Stimulated activated CD4-positive, alpha-beta T cell treated with anti-CD3 and anti-CD28 coated beads, Interleukin-2, amount 100 ng/mL, for 24 hours (primary cell): ENCODE measurements at regions not wholly inside any gene's neighbourhood (a gene's known extent, or its start where the extent isn't known, plus 50 kb on each side); places are given as distances from the start of the nearest gene placed in this dataset.
"Not testable (repeated sequence)": the region's sequence is repeated elsewhere in the genome, so short reads cannot be mapped to it uniquely, and the experiment has no call there.

Experiments used
- DNase-seq, 2 donors: peaks; one replicate each; pipeline ENCODE4 v3.0.0-alpha.2; 2020

DNA sequence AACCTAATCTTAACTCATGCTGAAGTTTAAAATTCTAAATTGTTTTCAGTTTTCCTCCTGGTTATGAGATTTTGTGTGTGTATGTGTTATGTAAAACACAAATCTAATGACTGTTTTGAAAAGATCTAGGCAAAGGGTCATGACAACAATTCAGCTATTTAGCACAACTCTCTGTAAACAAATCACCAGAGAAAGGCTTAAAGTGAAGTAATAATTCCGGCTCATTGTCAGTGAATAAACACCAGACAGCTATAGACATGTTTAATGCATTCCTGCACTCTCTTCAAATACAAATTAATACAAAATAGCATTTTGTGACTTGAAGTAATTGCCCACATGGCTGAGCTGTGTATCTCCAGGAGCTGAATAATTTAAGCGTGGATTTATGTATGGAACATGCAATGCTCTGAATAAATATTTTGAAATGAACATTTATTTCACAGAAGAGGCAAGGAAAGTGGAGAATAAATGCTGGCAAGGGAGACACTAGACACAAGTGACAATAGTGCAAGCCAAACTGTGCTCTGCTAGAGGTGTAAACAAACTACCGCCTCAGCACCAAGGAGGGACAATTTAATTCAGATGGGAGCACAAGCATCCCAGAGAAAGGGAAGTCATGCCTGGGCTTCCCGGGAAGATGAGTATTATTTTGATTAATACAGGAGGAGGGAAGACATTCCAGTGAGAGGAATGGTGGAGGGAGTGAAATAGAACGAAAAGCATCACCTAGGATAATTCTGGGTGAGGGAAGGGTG, 133.6 kb upstream of the XPO1 start:
- DNase-seq, result no peak

DNA sequence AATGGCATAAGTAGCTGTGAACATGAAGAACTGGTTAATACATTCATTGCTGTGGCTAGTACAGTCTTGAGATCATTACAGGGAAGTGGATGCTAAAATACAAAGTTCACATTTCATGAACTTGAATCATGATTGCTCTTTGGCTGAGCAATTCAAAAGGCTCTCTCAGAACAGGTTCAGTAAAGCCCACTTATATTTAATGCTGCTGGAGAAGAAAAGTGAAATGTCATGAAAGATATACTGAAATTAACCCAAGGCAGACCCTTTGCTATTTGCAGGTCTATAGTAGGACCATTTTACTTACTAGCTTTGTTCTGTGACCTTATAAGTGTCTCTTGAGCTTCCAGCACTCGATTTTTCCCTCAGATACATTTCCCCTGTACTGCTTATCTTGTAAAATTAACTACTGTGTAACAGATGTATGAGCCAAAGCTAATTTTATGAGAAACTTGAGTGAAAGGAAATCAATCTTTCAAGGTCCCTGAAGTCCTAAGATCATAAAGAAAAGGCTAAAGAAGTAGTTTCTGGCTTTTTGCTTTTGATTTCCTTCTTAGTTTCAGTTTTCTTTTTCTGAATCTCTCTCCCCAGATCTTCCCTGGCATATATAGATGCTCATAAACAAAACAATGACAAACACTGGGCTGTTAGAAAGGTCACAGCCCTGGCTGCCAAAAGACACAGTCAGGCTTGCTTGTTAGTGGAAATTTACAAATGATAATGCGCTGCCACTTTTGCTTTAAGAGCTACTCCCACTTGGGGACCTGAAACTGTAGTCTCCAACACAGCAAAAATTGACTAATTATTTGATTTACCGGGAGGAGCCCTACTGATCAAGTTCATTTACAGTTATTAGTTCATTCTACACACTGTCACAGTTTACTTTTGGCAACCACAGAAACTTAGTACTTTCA, 132.7 kb upstream of the XPO1 start:
- DNase-seq, result no peak

DNA sequence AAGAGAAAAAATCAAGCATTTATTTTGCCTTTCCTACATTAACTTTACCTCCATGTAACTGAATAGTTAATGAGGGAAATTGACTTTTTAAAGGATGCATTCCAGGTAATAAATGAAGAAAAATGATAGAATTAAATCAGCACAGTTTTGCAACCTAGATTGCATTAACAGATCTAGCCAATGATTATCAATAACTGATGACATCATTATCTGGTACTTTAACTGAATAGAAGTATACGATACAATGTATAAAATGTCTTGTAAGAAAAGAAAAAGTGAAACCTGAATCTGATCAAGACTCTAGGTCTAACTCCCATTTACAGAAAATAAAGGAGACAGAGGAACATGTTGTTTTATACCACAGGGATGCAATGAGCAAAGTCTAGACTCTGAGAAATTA, 126.0 kb upstream of the XPO1 start:
- no peak for DNase-seq

DNA sequence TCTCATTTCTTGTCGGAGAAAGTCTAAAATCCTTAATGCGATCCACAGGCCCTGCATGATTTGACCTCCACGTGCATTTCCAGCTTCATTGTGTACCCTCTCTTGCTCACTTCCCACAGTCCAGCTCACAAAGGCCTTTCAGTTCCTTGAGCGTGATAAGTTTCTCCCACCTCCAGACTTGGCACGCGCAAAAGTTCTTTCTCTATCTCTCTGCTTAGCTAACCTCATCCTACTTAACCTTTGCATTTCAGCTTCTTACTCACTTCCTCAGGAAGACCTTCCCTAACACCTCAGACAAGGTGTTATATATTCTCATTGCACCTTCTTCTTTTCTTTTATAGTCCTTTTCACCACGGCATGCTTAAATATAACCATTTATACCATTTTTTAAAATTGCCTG, 124.8 kb upstream of the XPO1 start:
- no peak for DNase-seq

DNA sequence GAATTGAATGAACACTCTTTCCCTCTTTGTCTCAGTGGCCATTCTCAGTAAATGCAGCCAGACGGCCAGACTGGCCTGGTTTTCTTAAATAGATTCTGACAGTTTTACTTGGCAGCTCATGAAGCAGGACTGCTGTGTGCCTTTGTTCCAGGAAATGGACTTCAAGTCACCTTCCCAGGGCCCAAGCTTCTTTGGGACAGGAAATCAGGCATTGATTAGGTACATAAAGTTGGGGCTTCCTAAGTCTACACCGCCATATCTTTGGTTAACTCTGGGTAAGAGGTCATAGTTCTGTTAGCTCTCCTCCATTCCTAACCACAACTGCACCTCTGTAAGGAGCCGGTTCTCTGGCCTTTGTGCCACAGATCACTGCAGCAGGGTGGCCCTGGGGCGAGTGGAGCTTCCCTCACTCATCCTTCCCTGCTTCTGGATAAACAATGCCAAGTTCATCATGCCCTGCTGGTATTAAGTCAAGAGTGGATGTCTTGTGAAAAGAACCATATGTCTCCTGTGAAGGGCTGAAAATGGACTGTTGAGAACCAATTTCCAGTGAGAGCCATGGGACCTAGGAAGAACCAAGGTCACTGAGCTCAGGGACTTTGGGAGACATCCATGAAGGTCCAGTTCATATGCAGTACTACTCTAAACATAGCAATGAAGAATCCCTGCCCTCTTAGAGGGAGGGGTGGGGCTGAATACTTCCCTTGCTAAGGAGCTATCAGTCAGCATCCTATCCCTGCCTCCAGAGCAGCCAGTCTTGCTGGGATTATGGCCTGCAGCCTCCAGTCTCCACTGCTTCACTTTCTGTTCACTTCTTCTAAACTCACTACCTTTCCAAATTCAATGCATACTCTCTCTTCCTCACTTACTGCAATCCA, 122.6 kb upstream of the XPO1 start:
- no peak for DNase-seq

DNA sequence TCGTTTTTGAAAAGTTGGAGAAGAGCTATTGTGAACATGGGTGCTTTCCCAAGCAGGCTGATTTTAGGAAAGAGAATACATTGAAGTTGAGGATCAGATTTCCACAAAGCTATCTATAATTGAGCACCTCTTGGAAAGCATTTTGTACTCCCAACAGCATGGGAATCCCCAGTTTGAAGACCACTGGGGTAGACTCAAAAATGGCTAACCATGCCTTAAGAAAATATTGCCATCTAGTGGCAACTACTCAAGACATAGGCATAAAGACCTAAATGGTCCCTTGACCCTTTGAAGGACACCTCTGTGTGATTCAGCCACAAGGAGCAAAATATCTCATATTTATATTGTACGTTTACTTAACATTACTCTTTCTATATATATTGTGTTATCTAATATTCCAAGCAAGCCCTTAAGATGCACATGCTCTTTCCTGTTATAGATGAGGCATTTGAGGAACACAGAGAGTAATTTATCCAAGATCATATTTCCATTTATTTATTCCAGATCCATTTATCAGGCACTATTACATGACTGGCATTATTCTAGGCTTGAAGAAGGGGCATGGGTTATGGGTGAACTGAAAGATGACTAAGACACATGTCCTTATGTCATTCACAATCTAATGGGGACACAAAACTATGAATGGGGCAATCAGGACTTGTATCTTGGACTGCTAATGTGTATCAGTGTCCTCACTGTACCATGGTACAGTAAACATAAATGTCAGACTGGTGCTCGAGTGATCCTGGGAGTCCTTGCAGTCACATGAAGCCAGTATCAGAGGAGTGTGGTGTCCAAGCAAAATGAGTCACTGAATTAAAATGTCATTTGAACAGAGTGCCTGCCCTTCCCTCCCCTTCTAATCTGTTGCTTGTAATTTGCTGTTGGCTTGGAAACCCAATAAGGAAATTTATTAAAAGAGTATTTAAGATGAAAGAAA, 121.0 kb upstream of the XPO1 start:
- DNase-seq, result no peak

DNA sequence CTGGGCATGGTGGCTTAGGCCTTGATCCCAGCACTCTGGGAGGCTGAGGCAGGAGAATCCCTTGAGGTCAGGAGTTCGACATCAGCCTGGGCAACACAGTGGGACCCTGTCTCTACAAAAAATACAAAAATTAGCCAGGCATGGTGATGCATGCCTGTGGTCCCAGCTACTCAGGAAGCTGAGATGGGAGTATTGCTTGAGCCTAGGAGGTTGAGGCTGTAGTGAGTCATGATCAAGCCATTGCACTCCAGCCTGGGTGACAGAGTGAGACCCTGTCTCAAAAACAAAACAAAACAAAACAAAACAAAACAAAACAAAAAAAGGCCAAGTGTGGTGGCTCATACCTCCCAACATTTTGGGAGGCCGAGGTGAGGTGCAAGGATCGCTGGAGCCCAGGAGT, 111.8 kb upstream of the XPO1 start:
- not testable (repeated sequence) for DNase-seq

DNA sequence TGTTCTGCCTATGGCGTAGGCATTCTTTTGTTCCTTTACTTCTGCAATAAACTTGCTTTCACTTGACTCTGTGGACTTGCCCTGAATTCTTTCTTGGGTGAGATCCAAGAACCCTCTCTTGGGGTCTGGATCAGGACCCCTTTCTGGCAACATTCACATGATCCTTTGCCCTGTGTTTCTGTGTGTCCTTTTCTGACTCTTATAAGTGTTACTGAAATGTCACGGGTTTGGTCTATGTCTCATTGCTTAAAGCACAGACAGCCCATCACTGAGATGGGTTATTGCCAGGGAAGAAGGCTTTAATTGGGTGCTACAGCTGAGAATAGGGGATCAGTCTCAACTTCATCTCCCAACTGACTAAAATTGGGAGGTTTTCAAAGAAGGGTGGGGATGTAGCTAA, 110.9 kb upstream of the XPO1 start:
- no peak for DNase-seq

DNA sequence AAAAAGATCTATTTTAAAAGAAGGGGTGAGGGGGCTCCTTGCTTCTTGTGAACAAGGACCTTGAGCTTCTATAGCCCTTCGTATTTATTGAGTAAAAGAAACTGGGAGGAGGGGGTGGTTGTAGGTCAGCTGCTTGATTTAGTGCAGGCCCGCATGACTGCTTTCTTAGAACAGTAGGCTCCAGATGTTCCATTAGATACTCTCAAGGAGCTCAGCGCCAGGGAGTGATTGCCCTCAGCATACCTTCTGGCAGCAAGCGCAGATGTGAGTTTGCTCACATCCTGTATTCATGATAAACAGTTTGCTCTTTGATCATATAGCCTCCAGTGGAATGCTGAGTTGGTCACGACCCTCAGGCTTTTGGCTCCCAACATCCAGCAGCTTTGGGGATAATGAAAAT, 108.9 kb upstream of the XPO1 start:
- DNase-seq, result no peak

DNA sequence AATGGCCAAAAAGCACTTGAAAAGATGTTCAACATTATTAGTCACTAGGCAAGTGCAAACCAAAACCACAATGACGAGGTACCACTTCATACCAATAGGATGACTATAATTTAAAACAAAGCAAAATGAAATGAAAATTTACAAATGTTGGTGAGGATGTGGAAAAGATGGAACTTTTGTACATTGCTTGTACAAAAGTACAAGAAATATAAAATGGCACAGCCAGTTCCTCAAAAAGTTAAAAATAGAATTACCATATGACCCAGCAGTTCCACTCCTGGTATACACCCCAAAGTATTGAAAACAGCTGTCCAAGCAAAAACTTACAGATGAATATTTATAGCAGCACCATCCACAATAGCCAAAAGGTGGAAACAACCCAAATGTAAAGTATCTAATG, 107.8 kb upstream of the XPO1 start:
- DNase-seq, result no peak

DNA sequence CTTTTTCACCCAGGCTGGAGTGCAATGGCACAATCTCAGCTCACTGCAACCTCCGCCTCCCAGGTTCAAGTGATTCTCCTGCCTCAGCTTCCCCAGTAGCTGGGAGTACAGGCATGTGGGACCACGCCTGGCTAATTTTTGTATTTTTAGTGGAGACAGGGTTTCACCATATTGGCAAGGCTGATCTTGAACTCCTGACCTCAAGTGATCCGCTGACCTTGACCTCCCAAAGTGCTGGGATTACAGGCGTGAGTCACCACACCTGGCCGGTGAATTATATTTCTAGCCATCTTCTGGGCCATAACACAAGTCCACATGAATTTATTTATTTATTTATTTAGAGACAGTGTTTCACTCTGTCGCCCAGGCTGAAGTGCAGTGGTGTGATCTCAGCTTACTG, 105.0 kb upstream of the XPO1 start:
- DNase-seq, result not testable (repeated sequence)

DNA sequence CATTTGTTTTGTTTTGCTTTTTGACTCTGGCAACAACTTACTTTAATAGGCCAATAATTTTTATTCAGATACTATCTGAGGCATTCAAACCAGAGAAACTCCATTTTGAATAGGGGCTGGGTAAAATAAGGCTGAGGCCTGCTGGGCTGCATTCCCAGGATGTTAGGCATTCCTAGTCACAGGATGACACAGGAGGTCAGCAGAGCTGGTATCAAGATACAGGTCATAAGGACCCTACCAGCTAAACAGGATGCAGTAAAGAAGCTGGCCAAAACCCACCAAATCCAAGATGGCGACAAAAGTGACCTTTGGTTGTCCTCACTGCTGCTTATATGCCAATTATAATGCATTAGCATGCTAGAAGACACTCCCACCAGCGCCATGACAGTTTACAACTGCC, 102.2 kb upstream of the XPO1 start:
- no peak for DNase-seq

DNA sequence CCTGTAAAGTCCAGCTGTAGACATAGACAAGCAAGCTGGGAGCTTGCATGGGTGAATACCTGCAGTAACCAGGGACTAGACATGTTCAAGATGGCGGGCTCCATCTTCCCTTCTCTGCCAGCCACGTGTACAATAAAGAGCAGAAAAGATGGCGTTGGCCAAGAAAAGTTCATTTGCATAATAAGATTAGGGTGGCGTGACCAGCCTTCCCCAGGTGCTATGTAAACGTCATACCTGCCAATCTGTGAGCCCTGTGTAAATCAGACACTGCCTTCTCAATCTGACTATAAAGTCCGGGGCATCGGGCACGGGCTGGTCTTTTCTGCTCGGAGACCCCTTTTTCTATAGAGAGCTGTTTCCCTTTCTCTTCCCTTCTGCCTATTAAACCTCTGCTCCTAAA, 101.6 kb upstream of the XPO1 start:
- DNase-seq, result no peak

DNA sequence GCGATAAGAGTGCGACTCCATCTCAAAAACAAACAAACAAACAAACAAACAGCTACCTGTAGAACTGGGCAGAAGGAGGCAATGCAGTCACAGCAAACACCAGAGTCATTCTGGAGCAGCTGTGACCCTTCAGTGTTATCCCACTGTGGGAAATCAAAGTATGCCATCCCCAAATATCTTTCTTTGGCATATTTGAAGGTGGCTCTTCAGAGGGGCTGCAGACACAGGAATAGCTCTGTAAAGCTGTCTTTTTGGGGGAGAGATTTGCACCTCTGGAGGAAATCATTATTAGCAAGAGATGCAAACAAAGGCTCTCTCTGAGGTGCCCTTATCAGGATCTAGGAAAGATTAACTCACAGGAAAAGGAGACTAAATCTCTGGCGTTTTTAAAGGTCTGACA, 98.5 kb upstream of the XPO1 start:
- DNase-seq, result no peak

DNA sequence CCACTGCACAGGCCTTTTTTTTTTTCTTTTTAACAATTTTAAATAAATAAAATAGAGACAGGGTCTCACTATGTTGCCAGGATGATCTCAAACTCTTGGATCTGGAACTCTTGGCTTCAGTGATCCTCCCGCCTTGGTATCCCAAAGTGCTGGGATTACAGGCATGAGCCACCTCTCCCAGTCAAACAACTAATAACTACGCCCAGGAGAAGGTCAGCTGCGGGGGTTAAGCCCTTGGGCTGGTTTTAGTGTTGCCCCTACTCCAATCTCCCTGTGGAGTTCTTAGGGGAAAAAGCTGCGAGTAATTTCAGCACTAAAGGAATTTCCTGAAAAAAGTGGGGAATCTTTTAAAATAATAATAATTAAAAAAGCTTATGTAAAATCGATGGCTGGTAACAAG, 96.4 kb upstream of the XPO1 start:
- no peak for DNase-seq

DNA sequence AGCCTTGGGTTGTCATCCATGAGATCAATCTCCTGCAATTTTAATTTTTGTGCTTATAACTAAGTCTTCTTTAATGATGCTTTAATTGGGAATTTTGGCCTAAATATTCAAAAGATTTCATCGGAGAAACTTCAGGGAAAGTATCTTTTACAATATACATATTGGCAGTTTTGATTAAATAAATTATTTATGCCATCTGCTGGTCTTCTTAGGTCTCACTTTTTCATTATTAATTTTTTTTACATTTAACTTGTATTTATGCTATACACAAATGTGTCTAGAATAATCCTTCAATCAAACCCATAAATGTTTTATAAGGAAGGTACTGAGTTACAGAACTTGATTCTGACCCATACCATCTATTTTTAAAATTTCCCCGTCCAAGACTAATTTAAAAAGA, 95.1 kb upstream of the XPO1 start:
- no peak for DNase-seq

DNA sequence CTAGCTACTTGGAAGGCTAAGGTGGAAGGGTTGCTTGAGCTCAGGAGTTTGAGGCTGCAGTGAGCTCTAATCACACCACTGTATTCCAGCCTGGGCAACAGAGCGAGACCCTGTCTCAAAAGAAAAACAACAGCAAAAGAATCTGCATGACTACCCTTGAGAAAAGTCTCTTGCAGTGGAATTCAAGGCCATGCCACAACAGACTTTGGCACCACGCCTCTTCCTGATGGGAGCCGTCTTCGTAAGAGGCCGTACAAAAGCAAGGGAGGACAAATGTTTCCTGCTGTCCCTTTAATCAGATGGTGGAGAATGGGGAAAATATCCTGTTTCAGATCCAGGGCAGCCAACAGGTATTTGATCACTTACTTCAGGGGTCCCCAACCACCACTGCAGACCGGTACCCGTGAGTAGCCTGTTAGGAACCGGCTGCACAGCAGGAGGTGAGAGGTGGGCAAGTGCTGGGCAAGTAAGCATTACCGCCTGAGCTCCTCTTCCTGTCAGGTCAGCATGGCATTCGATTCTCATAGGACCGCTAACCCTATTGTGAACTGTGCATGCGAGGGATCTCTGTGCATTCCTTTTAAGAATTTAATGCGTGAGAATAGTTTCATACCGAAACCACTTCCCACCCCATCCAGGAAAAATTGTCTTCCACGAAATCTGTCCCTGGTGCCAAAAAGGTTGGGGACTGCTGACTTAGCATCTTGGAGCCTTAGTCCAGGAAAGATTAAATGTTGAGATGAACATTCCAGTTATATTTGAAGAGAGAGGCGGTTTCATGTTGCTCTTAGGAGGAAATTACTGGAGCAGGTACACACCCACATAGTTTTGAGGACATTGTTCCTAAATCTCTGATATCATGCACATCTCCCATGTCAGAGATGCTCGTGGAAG, 94.4 kb upstream of the XPO1 start:
- DNase-seq, result no peak

DNA sequence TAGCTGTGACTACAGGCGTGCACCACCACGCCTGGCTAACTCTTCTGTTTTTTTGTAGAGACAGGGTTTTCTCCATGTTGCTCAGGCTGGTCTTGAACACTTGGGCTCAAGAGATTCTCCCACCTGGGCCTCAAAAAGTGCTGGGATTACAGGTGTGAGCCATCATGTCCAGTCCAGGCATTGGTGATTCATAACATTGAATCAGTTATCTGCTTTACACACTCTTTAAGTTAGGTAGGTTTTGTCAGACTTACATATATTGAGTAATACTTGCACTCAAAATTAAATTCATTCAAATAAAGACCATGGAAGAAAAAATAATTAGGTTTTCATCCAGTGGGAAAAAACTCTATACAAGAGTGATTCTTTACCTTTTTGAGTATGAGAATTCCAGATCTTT, 93.2 kb upstream of the XPO1 start:
- DNase-seq, result no peak

DNA sequence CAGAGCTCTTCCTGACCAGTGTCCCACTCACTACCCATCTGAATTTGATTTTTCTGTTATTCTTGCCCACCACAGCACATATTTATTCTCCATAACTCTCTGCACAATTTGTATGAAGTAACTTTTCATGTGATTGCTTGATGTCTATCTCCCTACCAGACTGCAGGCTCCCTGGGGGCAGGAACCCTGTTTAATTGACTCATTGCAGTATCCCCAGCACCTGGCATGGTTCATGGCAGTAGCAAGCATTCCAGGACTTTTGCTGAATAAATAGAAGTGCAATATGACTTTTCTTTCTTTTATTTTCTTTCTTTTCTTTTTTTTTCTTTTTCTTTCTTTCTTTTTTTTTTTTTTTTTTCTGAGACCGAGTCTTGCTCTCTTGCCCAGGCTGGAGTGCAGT, 88.7 kb upstream of the XPO1 start:
- DNase-seq, result no peak

DNA sequence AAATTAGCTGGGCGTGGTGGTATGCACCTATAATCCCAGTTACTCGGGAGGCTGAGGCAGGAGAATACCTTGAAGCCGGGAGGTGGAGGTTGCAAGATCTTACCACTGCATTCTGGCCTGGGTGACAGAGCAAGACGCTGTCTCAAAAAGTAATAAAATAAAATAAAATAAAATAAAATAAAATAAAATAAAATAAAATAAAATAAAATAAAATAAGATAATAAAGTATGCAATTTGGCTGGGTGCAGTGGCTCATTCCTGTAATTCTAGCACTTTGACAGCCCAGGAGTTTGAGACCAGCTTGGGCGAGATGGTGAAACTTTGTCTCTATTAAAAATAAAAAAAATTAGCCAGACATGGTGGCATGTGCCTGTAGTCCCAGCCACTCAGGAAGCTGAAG, 85.6 kb upstream of the XPO1 start:
- DNase-seq, result no peak
